GM12878 (cell line): ENCODE measurements at regions not wholly inside any gene's neighbourhood (a gene's known extent, or its start where the extent isn't known, plus 50 kb on each side); places are given as distances from the start of the nearest gene placed in this dataset.
"Not testable (repeated sequence)": the region's sequence is repeated elsewhere in the genome, so short reads cannot be mapped to it uniquely, and the experiment has no call there.

ENCODE experiments used
- ATAC-seq: fragments of 200-7000 bp; cut with Tn5 transposase; 3 replicates; pipeline ENCODE4 v1.9.1; 2020; ENCODE audit warnings: mild to moderate bottlenecking, moderate library complexity
- BruUV-seq: library from RNA; stranded (reverse); fragments of 400-500 nt; replicated peaks from 2 replicates; lab custom pipeline; 2021; lab: Mats Ljungman, UMichigan
- CTCF ChIA-PET: fragments of 300-600 bp; sonication (Branson Sonifier 250); formaldehyde crosslinking; extraction: SDS; loops from one replicate; lab custom pipeline; 2021; ENCODE audit warnings: inconsistent platforms; lab: Yijun Ruan, JAX
- POLR2A ChIA-PET: fragments of 350-600 bp; formaldehyde crosslinking; extraction: SDS; loops from one replicate; lab custom pipeline; 2021; ENCODE audit warnings: inconsistent platforms; lab: Charles Lee
- RAD21 ChIA-PET: fragments of 300-600 bp; sonication (Branson Sonifier 250); formaldehyde crosslinking; loops from one replicate; lab custom pipeline; 2023; ENCODE audit warnings: antibody characterized with exemption; ENCODE audit not compliant: unreplicated experiment; lab: Charles Lee
- SMC1A ChIA-PET: fragments of 300-600 bp; sonication (Branson Sonifier 250); formaldehyde crosslinking; loops from one replicate; lab custom pipeline; 2023; ENCODE audit not compliant: unreplicated experiment, uncharacterized antibody; lab: Charles Lee
- DNase-seq: peaks from one replicate; pipeline ENCODE4 v3.0.0-alpha.2; 2011; ENCODE audit warnings: low read depth, low spot score
- FAIRE-seq: peaks from 3 replicates; lab custom pipeline; 2011; peaks lifted over from hg19 to GRCh38; lab: Jason Lieb, UNC
- H2AFZ ChIP-seq: 2 replicates; pipeline ENCODE4 v1.6.0; 2011; ENCODE audit warnings: low read depth, low read length, control low read depth; ENCODE audit not compliant: control insufficient read depth
- H3K27ac ChIP-seq: 2 replicates; pipeline ENCODE4 v1.5.1; 2011; ENCODE audit warnings: control low read depth; ENCODE audit not compliant: control insufficient read depth, insufficient read depth
- H3K27me3 ChIP-seq, 2 experiments: replicated peaks in 1 of 2; 2 replicates each; pipeline versions ENCODE4 v1.6.0 to v1.6.1; 2011; ENCODE audit warnings: low read length in 1 of 2; ENCODE audit not compliant: control insufficient read depth in 2 of 2, insufficient read depth in 2 of 2
- H3K36me3 ChIP-seq, 2 experiments: 2 replicates each; pipeline ENCODE4 v1.5.1; 2011; ENCODE audit warnings: low read length in 1 of 2; ENCODE audit not compliant: control insufficient read depth in 2 of 2, insufficient read depth in 2 of 2
- H3K4me1 ChIP-seq: 2 replicates; pipeline ENCODE4 v1.6.1; 2011; ENCODE audit warnings: mild to moderate bottlenecking, low read length, moderate library complexity, mixed read lengths; ENCODE audit not compliant: control insufficient read depth, insufficient read depth
- H3K4me2 ChIP-seq: 2 replicates; pipeline ENCODE4 v1.6.0; 2011; ENCODE audit warnings: control low read depth; ENCODE audit not compliant: control insufficient read depth, insufficient read depth
- H3K4me3 ChIP-seq: fragments of 200-600 bp; sonication (generic); 2 replicates; pipeline ENCODE4 v1.5.1; 2016
- H3K79me2 ChIP-seq: 2 replicates; pipeline ENCODE4 v1.6.0; 2011; ENCODE audit warnings: low read length; ENCODE audit not compliant: control insufficient read depth, insufficient read depth
- H3K9ac ChIP-seq: 2 replicates; pipeline ENCODE4 v1.8.0; 2011; ENCODE audit warnings: low read length, control low read depth, mixed read lengths; ENCODE audit not compliant: control insufficient read depth, insufficient read depth
- H3K9me3 ChIP-seq: replicated peaks from 3 replicates; pipeline ENCODE4 v1.5.1; 2011; ENCODE audit warnings: mild to moderate bottlenecking, low read length; ENCODE audit not compliant: control insufficient read depth, insufficient read depth
- H4K20me1 ChIP-seq: 2 replicates; pipeline ENCODE4 v1.6.0; 2011; ENCODE audit not compliant: control insufficient read depth, insufficient read depth
- ATF7 ChIP-seq: fragments of 450-650 bp; IDR thresholded peaks from 2 replicates; pipeline ENCODE4 v1.6.1; 2016; ENCODE audit warnings: low read depth, mild to moderate bottlenecking
- CHD1 ChIP-seq: IDR thresholded peaks from 2 replicates; pipeline ENCODE4 v1.6.1; 2012; ENCODE audit warnings: low read depth, low read length, improper control_type of control experiment
- GABPA ChIP-seq: IDR thresholded peaks from 2 replicates; pipeline ENCODE4 v1.6.1; 2014; ENCODE audit warnings: antibody characterized with exemption, low read depth, mild to moderate bottlenecking, inconsistent platforms
- NKRF ChIP-seq: fragments of 450-650 bp; conservative IDR thresholded peaks from 2 replicates; pipeline ENCODE4 v1.6.1; 2017; ENCODE audit warnings: mild to moderate bottlenecking, moderate library complexity
- SMAD1 ChIP-seq: fragments of 450-650 bp; IDR thresholded peaks from 2 replicates; pipeline ENCODE4 v1.6.1; 2018; ENCODE audit warnings: mild to moderate bottlenecking, low read depth; ENCODE audit not compliant: partially characterized antibody
- ZNF207 ChIP-seq: fragments of 450-650 bp; IDR thresholded peaks from 2 replicates; pipeline ENCODE4 v1.6.1; 2014; ENCODE audit warnings: antibody characterized with exemption, mild to moderate bottlenecking, borderline replicate concordance
- WGBS: methylation state at CpG from one replicate; pipeline ENCODE4 v1.1.6; 2016; ENCODE audit warnings: low lambda C conversion rate; ENCODE audit not compliant: insufficient replicate concordance, insufficient coverage; ENCODE audit errors: missing lambda C conversion rate; 5-methylcytosine and 5-hydroxymethylcytosine counted together
- in situ Hi-C: fragments of 300-500 bp; cut with MboI; formaldehyde crosslinking; loops from 9 replicates; pipeline ENCODE4 v1.14.3; 2018; ENCODE audit warnings: mixed read lengths
- intact Hi-C: fragments of 100-400 bp; cut with micrococcal nuclease; formaldehyde crosslinking; loops from one replicate; pipeline ENCODE4 v1.14.2; 2022; ENCODE audit not compliant: unreplicated experiment
- TF ChIP-seq, protein P1 (sequence below): fragments of 450-650 bp; IDR thresholded peaks from 2 replicates; pipeline ENCODE4 v1.6.1; 2016; ENCODE audit warnings: mild to moderate bottlenecking

DNA sequence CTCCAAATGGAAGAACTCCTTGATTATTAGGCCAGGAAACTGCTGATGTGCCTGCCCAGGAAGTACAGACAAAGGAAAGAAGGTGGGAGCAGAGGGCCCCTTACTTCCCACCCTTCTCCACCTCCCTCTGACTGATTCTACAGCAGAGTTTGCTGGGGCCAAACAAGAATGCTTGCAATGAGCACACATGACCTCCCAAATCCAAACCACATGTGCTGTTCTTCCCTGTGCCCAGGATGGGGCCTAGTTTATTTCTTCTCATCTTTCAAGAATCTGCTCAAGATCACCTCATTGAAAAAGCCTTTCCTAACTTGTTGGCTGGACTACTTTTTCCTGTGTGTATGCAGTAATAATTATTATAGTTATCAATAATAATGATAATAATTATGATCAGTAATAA, 286.1 kb downstream of the RAB38 start (continued):
- TF ChIP-seq NKRF (no peak), ATF7 (no peak), ZNF207 (no peak), GABPA (no peak), CHD1 (no peak), SMAD1 (no peak)
- TF ChIP-seq, protein P1, sequence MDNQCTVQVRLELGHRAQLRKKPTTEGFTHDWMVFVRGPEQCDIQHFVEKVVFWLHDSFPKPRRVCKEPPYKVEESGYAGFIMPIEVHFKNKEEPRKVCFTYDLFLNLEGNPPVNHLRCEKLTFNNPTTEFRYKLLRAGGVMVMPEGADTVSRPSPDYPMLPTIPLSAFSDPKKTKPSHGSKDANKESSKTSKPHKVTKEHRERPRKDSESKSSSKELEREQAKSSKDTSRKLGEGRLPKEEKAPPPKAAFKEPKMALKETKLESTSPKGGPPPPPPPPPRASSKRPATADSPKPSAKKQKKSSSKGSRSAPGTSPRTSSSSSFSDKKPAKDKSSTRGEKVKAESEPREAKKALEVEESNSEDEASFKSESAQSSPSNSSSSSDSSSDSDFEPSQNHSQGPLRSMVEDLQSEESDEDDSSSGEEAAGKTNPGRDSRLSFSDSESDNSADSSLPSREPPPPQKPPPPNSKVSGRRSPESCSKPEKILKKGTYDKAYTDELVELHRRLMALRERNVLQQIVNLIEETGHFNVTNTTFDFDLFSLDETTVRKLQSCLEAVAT = no peak

- H3K27me3 ChIP-seq, in situ Hi-C loops, H3K79me2 ChIP-seq, H3K4me3 ChIP-seq, BruUV-seq, H3K9me3 ChIP-seq, RAD21 ChIA-PET, SMC1A ChIA-PET, H3K4me1 ChIP-seq, H3K9ac ChIP-seq, FAIRE-seq, CTCF ChIA-PET, H2AFZ ChIP-seq, H3K4me2 ChIP-seq, H4K20me1 ChIP-seq, DNase-seq, H3K27ac ChIP-seq, POLR2A ChIA-PET, H3K36me3 ChIP-seq, intact Hi-C loops, ATAC-seq: not testable (repeated sequence)
- WGBS = 0% methylated on average over 1 of the region's 1 CpG
Observed at GRCh38 chr11:87885084-87885483, 290.2 kb downstream of the RAB38 start.
